ENCODE measurements at regions not wholly inside any gene's neighbourhood (a gene's known extent, or its start where the extent isn't known, plus 50 kb on each side); places are given as distances from the start of the nearest gene placed in this dataset.

DNA sequence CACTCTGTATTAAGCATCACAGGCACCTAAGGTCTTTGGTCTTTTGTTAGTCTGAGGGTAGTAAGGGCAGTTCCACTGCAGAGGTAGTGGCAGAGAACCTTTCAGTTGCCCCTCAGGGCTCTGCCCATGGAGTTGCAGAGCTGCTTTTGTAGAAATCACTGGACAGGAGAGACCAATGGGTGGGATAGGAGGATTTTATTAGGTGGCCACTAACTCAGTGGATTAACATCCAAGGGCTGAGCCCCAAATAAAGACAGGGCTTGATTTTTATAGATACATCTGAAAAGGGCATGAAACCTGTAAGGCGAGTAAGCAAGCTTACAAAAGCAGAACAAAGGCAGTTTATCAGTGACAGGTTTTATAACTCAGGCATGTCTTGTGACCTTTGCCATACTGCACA lies 1035.4 kb downstream of the SH3BGRL start:
- no peaks in the 10 kb centered on the region for H3K27me3 ChIP-seq (ENCODE audit: insufficient read depth, low read length)
- no peak overlapping the region for H3K4ac ChIP-seq (ENCODE audit: low read depth, low read length)
- no peak overlapping the region for H2BK15ac ChIP-seq (ENCODE audit: low read depth, low read length)
- no peaks in the 10 kb centered on the region for H3K79me2 ChIP-seq (ENCODE audit: insufficient read depth, low read length)
- H3K4me2 ChIP-seq (ENCODE audit: insufficient read depth, insufficient read length, low read length) = no peak overlapping the region
- no peaks in the 10 kb centered on the region for H3K79me1 ChIP-seq (ENCODE audit: insufficient read depth, low read depth, low read length, poor library complexity, severe bottlenecking)
- Mint-ChIP-seq H3K36me3 (ENCODE audit: insufficient read depth in 1 of 3, low read depth in 3 of 3) (peaks cover 16 to 24% (median 19%) of the 10 kb centered on the region in 3 experiments; a peak in 6 of 7 replicates), H3K4me1 (no peaks in the 10 kb centered on the region), H3K4me3 (no peak overlapping the region), H3K27me3 (ENCODE audit: low read depth) (peaks cover 3% of the 10 kb centered on the region), H3K9me3 (peaks cover 85 to 90% of the 10 kb centered on the region in 2 experiments), H3K27ac (no peak overlapping the region)
- no peak overlapping the region for H2BK12ac ChIP-seq (ENCODE audit: insufficient read length, low read depth, low read length)
- no peak overlapping the region for H3T11ph ChIP-seq (ENCODE audit: low read length)
- DNase-seq = no peak
- H2AK5ac ChIP-seq (ENCODE audit: insufficient read length, low read length) = no peak overlapping the region
- H3K56ac ChIP-seq (ENCODE audit: insufficient read length, low read depth, low read length) = no peak overlapping the region
- H4K20me1 ChIP-seq (ENCODE audit: control insufficient read depth, insufficient read depth, insufficient read length) = no peaks in the 10 kb centered on the region
- H2BK20ac ChIP-seq (ENCODE audit: low read depth, low read length, poor library complexity, severe bottlenecking) = no peak overlapping the region
- H3K27ac ChIP-seq (ENCODE audit: insufficient read length, low read depth, low read length) = no peak overlapping the region
- no peak overlapping the region for H4K5ac ChIP-seq (ENCODE audit: insufficient read length, low read depth, low read length)
- no peak overlapping the region for H4K8ac ChIP-seq (replicated peaks; ENCODE audit: insufficient read length, low read depth, low read length)
- no peaks in the 10 kb centered on the region for H3K23me2 ChIP-seq (ENCODE audit: insufficient read length, low read depth, low read length, poor library complexity, severe bottlenecking)
- no peak for TF ChIP-seq CTCF (conservative IDR thresholded peaks at IDR 0.05)
- H3K14ac ChIP-seq (ENCODE audit: insufficient read depth, low read length) = no peak overlapping the region
- H3K9ac ChIP-seq (ENCODE audit: extremely low read depth, insufficient read length, low read length) = no peak overlapping the region
- H4K91ac ChIP-seq (ENCODE audit: insufficient read length, low read depth, low read length) = no peak overlapping the region
- WGBS (ENCODE audit: extremely low coverage, insufficient read length, low lambda C conversion rate) = no CpG with 5 or more reads among the region's 1 CpG
- no peak overlapping the region for H3K23ac ChIP-seq (ENCODE audit: insufficient read length, low read depth, low read length)
- no peak overlapping the region for H2BK5ac ChIP-seq (ENCODE audit: insufficient read length, low read length)
- peaks cover 54% of the 10 kb centered on the region for H3K9me3 ChIP-seq (ENCODE audit: control insufficient read depth, low read depth, low read length)
- no peak overlapping the region for H2AFZ ChIP-seq (ENCODE audit: low read length)
- no peak overlapping the region for H2BK120ac ChIP-seq (ENCODE audit: low read depth, low read length, poor library complexity, severe bottlenecking)
- no peak overlapping the region for H3K18ac ChIP-seq (ENCODE audit: insufficient read length, low read depth, low read length)
- H3K4me1 ChIP-seq (ENCODE audit: insufficient read depth, low read length) = no peaks in the 10 kb centered on the region

All from H9 (cell line).